Small intestine (tissue), 7 donors: ENCODE measurements at regions not wholly inside any gene's neighbourhood (a gene's known extent, or its start where the extent isn't known, plus 50 kb on each side); places are given as distances from the start of the nearest gene placed in this dataset.

Experiments used
- DNase-seq, 2 donors: peaks; one replicate each; pipeline versions ENCODE4 v3.0.0 to v3.0.0-alpha.2; 2013
- FAIRE-seq: peaks from 2 replicates; lab custom pipeline; 2012; peaks lifted over from hg19 to GRCh38; lab: Jason Lieb, UNC
- H3K27ac ChIP-seq, 3 donors: one replicate each; pipeline ENCODE4 v1.5.1; 2013; ENCODE audit warnings: low read length in 2 of 3, mild to moderate bottlenecking in 2 of 3, control low read depth in 1 of 3, inconsistent platforms in 1 of 3, low read depth in 1 of 3, moderate library complexity in 1 of 3
- H3K27me3 ChIP-seq, 3 donors: one replicate each; pipeline ENCODE4 v1.6.1; 2013; ENCODE audit warnings: low read length in 3 of 3, inconsistent platforms in 1 of 3; ENCODE audit not compliant: control insufficient read depth in 3 of 3, insufficient read depth in 3 of 3
- H3K36me3 ChIP-seq, 3 donors: one replicate each; pipeline ENCODE4 v1.6.1; 2013; ENCODE audit warnings: low read length in 3 of 3, inconsistent platforms in 1 of 3, low read depth in 1 of 3, mild to moderate bottlenecking in 1 of 3, moderate library complexity in 1 of 3; ENCODE audit not compliant: control insufficient read depth in 3 of 3, insufficient read depth in 2 of 3
- H3K4me1 ChIP-seq, 3 donors: one replicate each; pipeline ENCODE4 v1.6.1; 2013; ENCODE audit warnings: low read length in 2 of 3, inconsistent platforms in 1 of 3, low read depth in 1 of 3, mild to moderate bottlenecking in 1 of 3, moderate library complexity in 1 of 3; ENCODE audit not compliant: control insufficient read depth in 3 of 3, insufficient read depth in 2 of 3
- H3K4me3 ChIP-seq, 3 donors: one replicate each; pipeline ENCODE4 v1.5.1; 2013; ENCODE audit warnings: low read length in 3 of 3, control low read depth in 1 of 3, inconsistent platforms in 1 of 3, low read depth in 1 of 3, mild to moderate bottlenecking in 1 of 3, moderate library complexity in 1 of 3
- H3K9me3 ChIP-seq, 2 donors: one replicate each; pipeline ENCODE4 v1.6.1; 2013; ENCODE audit warnings: low read depth in 1 of 2, low read length in 1 of 2; ENCODE audit not compliant: control insufficient read depth in 2 of 2, insufficient read depth in 1 of 2
- WGBS, 3 donors: extraction: QIAGEN DNeasy Blood & Tissue Kit; methylation state at CpG; one replicate each; pipeline ENCODE4 v1.1.7; 2013; 5-methylcytosine and 5-hydroxymethylcytosine counted together
- donor health status: healthy with polysubstance abuse.
- donor health status: control.
- donor health status: control.
- donor health status: Bipolar disorder and iron deficiency.
- donor health status: healthy.

DNA sequence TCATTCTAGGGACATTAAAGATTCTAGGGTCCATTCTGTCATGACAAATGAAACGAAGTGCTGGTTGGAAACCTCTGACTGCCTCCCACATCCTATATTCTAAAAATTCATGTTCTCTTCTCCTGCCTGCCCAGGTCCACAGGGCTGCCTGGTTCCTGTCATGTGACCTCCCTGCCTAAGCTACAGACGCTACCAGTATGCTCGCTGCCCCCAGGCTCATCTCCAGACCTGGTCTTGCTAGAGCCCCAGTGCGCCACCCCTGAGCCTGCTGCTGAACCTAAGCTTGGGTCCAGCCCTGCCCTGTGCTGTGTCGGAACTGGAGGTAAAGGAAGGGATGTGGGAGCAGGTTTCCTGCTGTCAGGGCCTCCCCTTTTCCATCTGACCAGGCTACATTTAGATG lies 231.6 kb upstream of the CDH5 start:
- no peak for DNase-seq
- WGBS, 3 donors = 57 to 65% (median 59%) methylated on average over 5 of the region's 5 CpGs
- no peak overlapping the region for H3K27ac ChIP-seq
- H3K4me1 ChIP-seq = no peaks in the 10 kb centered on the region
- no peak overlapping the region for H3K4me3 ChIP-seq
- H3K36me3 ChIP-seq = no peaks in the 10 kb centered on the region
- H3K27me3 ChIP-seq = peaks cover 0 to 7% (median 0%) of the 10 kb centered on the region in 3 donors
- FAIRE-seq = no peak
- H3K9me3 ChIP-seq = no peaks in the 10 kb centered on the region

DNA sequence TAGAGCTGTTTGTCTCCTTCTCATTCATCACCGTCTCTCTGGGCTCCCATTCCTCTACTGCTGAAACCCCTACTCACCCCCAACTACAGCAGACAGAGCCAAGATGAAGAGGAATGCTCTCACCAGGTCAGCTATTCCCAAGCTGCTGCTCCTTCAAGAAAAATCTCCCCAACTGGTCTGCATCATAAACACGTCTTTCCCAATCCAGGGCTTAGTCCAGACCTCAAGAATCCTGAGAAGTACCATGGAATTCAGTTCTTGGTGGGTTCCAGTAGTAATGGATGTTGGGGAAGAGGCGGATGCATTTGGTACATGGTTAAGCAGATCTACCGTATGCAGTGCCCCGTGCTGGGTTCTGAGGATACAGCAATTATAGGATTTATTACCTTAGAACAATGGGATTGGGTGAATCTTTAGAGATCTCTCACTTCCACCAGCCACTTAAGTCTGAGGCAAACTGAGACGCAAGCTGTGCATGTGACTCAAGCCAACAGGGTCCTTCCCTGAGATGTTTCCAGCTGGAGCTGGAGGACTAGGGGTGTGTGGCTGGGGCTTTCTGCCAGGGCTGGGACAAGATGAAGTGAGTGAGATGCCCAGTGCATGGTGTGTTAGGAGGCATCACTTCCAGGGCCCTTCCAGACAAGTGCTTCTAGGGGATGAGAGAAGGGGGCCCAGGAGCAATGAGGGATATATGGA lies 232.7 kb upstream of the CDH5 start:
- peaks cover 0 to 12% (median 0%) of the 10 kb centered on the region in 3 donors for H3K27me3 ChIP-seq
- H3K36me3 ChIP-seq = no peaks in the 10 kb centered on the region
- H3K4me1 ChIP-seq = no peaks in the 10 kb centered on the region
- H3K4me3 ChIP-seq = no peak overlapping the region
- 57 to 79% (median 67%) methylated on average over 6 of the region's 6 CpGs for WGBS, 3 donors
- no peak overlapping the region for H3K27ac ChIP-seq
- DNase-seq (no peak), FAIRE-seq (no peak)
- no peaks in the 10 kb centered on the region for H3K9me3 ChIP-seq

DNA sequence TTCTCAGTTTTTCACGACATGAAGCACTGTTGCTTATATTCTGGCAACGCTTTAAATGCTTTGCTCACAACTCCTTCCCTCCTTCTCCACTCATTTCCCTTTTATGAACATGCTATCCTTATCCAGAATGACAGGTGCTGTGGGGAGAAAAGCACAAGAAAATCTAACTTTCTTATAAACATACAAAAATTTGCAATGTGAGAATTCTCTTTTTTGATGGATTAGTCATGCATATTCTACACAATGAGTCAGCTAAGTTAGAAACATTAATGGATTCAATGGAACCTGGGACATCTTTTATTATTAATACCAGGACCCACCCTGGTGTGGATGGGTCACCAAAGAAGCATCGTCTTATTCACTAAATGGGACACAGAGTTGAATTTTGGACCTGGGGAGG lies 234.6 kb upstream of the CDH5 start:
- H3K4me1 ChIP-seq = no peaks in the 10 kb centered on the region
- H3K4me3 ChIP-seq = no peak overlapping the region
- H3K36me3 ChIP-seq = no peaks in the 10 kb centered on the region
- FAIRE-seq (no peak), DNase-seq (no peak)
- peaks cover under 1 to 26% (median 9%) of the 10 kb centered on the region in 3 donors for H3K27me3 ChIP-seq
- 68 to 78% (median 71%) methylated on average over 3 of the region's 3 CpGs for WGBS, 3 donors
- no peaks in the 10 kb centered on the region for H3K9me3 ChIP-seq
- no peak overlapping the region for H3K27ac ChIP-seq

DNA sequence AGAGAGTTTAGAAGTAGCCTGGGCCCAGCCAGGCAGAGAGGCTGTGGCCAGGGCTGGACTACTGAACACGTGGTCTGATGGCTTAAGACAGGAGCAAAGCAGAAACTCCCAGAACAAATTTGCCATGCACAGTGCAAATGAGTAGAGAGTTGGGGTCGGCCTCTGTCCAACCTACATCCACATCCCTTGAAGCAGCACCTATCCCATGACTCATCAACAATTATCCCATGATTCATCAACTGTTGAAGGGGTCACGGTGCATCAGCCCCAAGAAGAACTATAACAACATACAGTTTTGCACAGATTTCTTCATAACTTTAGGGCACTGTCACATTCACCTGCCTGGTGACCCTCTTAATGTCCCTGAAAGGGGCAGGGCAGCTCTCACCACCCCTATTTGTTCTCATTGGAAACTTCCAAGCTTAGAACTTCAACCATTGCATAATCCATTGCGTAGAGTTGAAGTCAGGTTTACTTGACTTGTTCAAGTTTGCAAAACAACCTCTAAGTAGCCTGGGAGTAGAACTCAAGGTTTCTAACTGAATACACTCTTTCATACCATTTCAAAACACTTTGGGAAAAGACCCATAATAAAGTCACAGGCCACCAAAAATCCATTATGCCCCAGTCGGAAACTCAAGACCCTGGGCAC lies 235.2 kb upstream of the CDH5 start:
- H3K9me3 ChIP-seq = no peaks in the 10 kb centered on the region
- H3K4me3 ChIP-seq = no peak overlapping the region
- H3K36me3 ChIP-seq = no peaks in the 10 kb centered on the region
- no peak overlapping the region for H3K27ac ChIP-seq
- DNase-seq (no peak), FAIRE-seq (no peak)
- 67 to 81% (median 70%) methylated on average over 5 of the region's 5 CpGs for WGBS, 3 donors
- peaks cover 3 to 26% (median 14%) of the 10 kb centered on the region in 3 donors for H3K27me3 ChIP-seq
- no peaks in the 10 kb centered on the region for H3K4me1 ChIP-seq

DNA sequence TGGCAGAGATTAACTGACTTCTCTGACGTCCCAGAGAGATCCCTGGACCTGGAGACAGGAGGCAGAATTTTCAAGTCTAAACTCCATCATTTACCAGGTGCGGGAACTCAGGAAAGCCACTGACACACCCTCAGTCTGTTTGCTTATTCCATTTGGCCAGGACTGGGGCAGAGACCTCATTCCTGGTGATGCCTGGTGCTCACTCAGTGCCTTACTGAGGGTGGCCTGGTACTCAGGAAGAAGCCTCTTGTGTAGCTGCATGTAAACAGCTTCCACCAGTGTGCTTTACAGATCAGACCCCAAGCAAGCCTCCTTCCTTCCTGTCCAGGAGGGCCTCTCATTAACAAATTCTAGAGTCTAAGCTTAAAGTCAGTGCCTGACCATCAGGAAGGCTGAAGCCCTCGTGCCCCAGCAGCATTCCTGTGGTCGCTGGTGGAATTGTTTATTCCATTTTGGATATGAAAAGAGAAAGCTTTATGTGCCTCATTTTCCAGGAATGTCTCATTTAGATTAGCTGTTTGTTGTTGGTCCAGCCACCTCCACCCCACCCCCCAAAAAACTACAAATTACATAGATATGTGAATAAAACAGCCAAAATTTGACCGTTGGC lies 236.1 kb upstream of the CDH5 start:
- FAIRE-seq (no peak), DNase-seq (no peak)
- Histone ChIP-seq H3K27ac (no peak overlapping the region), H3K4me1 (no peaks in the 10 kb centered on the region), H3K27me3 (peaks cover 3 to 26% (median 14%) of the 10 kb centered on the region in 3 donors), H3K4me3 (no peak overlapping the region), H3K9me3 (no peaks in the 10 kb centered on the region), H3K36me3 (no peaks in the 10 kb centered on the region)
- 30 to 57% (median 45%) methylated on average over 5 of the region's 5 CpGs for WGBS, 3 donors

DNA sequence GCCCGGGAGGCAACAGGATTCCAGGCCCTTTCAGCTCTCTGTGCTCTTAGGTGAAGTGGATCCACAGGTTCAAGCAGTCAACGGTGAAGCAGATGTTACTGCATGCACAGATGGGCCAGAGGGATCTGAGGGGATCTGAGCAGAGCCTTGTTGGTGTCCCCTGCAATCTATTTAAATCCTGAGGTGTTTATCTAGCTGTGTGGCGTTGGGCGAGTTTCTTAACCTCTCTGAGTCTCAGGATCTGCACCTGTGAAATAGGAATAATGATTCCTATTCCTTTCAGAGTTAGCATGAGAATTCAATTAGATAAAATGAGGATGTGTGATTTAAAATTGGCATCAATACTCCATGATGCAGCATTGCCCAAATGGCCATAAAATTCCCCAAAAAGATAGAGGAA lies 237.3 kb upstream of the CDH5 start:
- Histone ChIP-seq H3K36me3 (no peaks in the 10 kb centered on the region), H3K9me3 (no peaks in the 10 kb centered on the region), H3K4me3 (no peak overlapping the region), H3K27me3 (peaks cover 3 to 26% (median 14%) of the 10 kb centered on the region in 3 donors), H3K27ac (no peak overlapping the region), H3K4me1 (no peaks in the 10 kb centered on the region)
- FAIRE-seq = no peak
- 53 to 79% (median 57%) methylated on average over 4 of the region's 4 CpGs for WGBS, 3 donors
- no peak for DNase-seq

DNA sequence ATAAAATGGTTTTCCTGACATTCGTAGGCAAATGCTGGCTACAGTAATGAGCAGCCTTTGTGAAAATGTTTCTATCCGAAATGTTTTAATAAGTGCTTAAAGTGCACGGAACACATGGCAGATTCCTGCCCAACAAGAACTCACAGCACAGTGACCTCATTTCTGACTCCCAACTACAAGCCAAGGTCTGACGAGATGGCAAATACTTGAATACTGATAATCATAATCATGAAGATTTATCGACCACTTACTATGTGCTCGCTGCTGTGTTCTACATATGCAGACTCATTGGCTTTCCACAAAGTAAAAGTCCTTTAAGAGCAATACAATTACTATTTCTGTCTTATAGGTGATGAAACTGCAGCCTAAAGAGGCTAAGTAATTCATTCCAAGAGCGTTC lies 238.1 kb upstream of the CDH5 start:
- Histone ChIP-seq H3K27ac (no peak overlapping the region), H3K4me3 (no peak overlapping the region), H3K9me3 (no peaks in the 10 kb centered on the region), H3K36me3 (no peaks in the 10 kb centered on the region), H3K4me1 (no peaks in the 10 kb centered on the region), H3K27me3 (peaks cover 3 to 26% (median 14%) of the 10 kb centered on the region in 3 donors)
- no peak for FAIRE-seq
- DNase-seq = no peak
- 69 to 81% (median 70%) methylated on average over 7 of the region's 7 CpGs for WGBS, 3 donors

DNA sequence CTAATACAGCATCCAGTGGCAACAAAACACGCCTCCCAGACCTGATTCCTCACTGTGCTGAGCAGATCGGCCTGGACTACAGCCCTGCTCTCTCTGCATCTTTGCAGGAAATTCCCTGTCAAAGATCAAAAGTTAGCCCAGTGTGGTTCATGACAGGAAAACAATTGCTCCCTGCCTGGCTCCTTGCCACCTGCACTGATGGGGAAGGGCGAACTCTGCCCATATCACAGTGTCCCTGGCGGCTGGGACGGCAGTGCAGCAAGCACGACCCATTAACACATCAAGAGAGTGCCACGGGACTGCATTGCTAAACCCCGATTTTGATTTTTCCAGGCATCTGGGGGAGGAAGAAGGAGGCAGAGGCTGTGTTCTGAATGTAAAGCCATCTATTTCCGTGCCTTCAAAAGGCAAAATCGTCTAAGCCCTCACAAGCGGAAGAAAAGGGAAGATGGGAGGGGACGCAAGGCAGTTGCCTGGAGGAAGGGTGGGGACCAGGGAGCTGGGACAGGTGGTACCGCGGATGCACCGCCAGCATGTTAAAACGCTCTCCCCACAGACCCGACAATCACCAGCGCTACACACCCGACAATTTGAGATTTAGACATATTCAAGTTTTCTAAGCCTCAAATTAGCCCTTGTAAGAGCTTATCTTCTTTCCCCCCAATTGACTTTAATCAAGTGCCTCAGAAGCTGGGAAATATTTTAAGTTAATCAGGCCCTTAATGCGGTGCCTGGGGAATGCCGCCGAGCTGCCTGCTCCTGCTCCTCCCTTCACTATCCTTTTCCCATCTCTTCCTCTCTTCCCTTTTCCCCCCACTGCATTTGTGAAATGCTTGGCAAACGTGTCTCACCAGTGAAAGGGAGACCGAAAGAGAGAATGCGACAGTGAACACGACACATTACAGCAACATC lies 238.8 kb upstream of the CDH5 start:
- H3K9me3 ChIP-seq = no peaks in the 10 kb centered on the region
- no peak overlapping the region for H3K27ac ChIP-seq
- H3K27me3 ChIP-seq = peaks cover 3 to 24% (median 14%) of the 10 kb centered on the region in 3 donors
- WGBS, 3 donors = 31 to 35% (median 31%) methylated on average over 26 of the region's 26 CpGs
- FAIRE-seq (no peak), DNase-seq (peak in 1 of 2 donors; percentile 9)
- H3K4me1 ChIP-seq = no peaks in the 10 kb centered on the region
- no peaks in the 10 kb centered on the region for H3K36me3 ChIP-seq
- no peak overlapping the region for H3K4me3 ChIP-seq
